GM12875 (cell line): ENCODE measurements at regions not wholly inside any gene's neighbourhood (a gene's known extent, or its start where the extent isn't known, plus 50 kb on each side); places are given as distances from the start of the nearest gene placed in this dataset.

ENCODE experiments used
- H3K4me3 ChIP-seq: one replicate; pipeline ENCODE4 v1.5.1; 2011; ENCODE audit warnings: low read depth, low read length, control low read depth
- TF ChIP-seq, protein P1 (sequence below): IDR thresholded peaks from 2 replicates; pipeline ENCODE4 v1.5.1; 2011; ENCODE audit warnings: low read depth, mild to moderate bottlenecking, control low read depth, inconsistent platforms, low read length, moderate library complexity, borderline replicate concordance; ENCODE audit not compliant: insufficient read depth

- H3K4me3 ChIP-seq = no peak overlapping the region
- TF ChIP-seq, protein P1, sequence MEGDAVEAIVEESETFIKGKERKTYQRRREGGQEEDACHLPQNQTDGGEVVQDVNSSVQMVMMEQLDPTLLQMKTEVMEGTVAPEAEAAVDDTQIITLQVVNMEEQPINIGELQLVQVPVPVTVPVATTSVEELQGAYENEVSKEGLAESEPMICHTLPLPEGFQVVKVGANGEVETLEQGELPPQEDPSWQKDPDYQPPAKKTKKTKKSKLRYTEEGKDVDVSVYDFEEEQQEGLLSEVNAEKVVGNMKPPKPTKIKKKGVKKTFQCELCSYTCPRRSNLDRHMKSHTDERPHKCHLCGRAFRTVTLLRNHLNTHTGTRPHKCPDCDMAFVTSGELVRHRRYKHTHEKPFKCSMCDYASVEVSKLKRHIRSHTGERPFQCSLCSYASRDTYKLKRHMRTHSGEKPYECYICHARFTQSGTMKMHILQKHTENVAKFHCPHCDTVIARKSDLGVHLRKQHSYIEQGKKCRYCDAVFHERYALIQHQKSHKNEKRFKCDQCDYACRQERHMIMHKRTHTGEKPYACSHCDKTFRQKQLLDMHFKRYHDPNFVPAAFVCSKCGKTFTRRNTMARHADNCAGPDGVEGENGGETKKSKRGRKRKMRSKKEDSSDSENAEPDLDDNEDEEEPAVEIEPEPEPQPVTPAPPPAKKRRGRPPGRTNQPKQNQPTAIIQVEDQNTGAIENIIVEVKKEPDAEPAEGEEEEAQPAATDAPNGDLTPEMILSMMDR = no peak
These were observed 489.1 kb upstream of the PODXL start for GRCh38 chr7:132045481-132045980.

- TF ChIP-seq, protein P1 = no peak
- H3K4me3 ChIP-seq = no peak overlapping the region
These were observed 488.6 kb upstream of the PODXL start for GRCh38 chr7:132045002-132045401.

- no peak overlapping the region for H3K4me3 ChIP-seq
- TF ChIP-seq, protein P1 = no peak
These were observed 487.8 kb upstream of the PODXL start for GRCh38 chr7:132044247-132044646.

DNA sequence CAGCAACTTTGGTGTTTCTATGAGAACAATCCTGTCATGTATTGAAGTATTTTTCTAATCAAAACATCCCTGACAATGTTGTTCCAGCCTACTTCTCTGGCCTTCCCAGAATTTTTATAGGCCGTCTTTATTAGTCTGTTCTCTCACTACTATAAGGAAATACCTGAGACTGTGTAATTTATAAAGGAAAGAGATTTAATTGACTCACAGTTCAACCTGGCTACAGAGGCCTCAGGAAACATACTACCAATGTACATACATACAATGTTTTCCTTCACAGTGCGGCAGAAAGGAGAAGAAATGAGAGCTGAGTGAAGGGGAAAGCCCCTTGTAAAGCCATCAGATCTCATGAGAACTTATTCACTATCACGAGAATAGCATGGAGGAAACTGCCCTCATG lies 484.7 kb upstream of the PODXL start:
- no peak overlapping the region for H3K4me3 ChIP-seq
- TF ChIP-seq, protein P1 = no peak

- no peak overlapping the region for H3K4me3 ChIP-seq
- TF ChIP-seq, protein P1 = no peak
These were observed 479.3 kb upstream of the PODXL start for GRCh38 chr7:132035517-132036362.

DNA sequence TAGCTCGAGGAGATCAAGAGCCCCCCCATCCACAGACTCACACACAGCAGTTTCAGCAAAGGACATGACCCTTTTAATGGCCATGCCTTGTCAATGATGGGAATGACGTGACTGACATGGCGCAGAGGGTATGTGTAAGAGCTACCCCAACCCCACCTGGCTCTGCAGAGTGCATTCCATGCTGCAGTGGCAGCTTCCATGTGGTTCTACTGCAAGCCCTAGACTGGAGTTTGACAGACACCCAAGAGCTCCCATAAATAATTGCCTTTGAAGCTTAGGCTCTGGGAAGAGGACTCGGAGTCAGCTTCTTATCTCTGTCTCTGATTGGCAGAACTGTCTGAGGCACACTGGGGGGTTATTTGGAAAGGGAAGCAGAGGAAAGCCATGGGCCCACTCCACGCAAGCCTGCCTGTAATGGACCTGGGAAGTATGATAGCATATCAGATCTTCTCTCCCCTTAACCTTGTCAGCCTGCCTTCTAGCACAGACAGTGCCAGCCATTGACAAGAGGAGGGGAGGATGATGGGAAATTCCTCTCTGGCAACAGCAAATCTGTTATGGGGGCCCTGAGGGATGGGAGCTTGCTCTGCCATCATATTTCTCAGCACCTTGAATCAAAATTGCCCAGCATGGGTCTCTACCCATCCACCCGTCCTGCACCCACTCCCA lies 478.5 kb upstream of the PODXL start:
- H3K4me3 ChIP-seq = no peak overlapping the region
- TF ChIP-seq, protein P1 = no peak

GRCh38 chr7:132030883-132031282 lies 474.5 kb upstream of the PODXL start:
- no peak overlapping the region for H3K4me3 ChIP-seq
- TF ChIP-seq, protein P1 = no peak
